IMR-90 (cell line): ENCODE measurements at regions not wholly inside any gene's neighbourhood (a gene's known extent, or its start where the extent isn't known, plus 50 kb on each side); places are given as distances from the start of the nearest gene placed in this dataset.

Source experiments
- ATAC-seq: fragments of 200-7000 bp; cut with Tn5 transposase; 2 replicates; pipeline ENCODE4 v1.9.1; 2020; ENCODE audit warnings: low read depth, mild to moderate bottlenecking, moderate library complexity
- BruUV-seq: library from RNA; stranded (reverse); fragments of 400-500 nt; replicated peaks from 2 replicates; lab custom pipeline; 2021; lab: Mats Ljungman, UMichigan
- CTCF ChIA-PET: fragments of 300-600 bp; formaldehyde crosslinking; extraction: SDS; loops from one replicate; lab custom pipeline; 2021; ENCODE audit warnings: antibody characterized with exemption; lab: Yijun Ruan, JAX
- POLR2A ChIA-PET: fragments of 300-600 bp; sonication (Branson Sonifier 250); formaldehyde crosslinking; loops from one replicate; lab custom pipeline; 2022; ENCODE audit warnings: antibody characterized with exemption; ENCODE audit not compliant: unreplicated experiment; lab: Charles Lee
- DNase-seq: peaks from one replicate; pipeline ENCODE4 v3.0.0; 2013
- H2AFZ ChIP-seq: replicated peaks from 2 replicates; pipeline ENCODE3; 2013; ENCODE audit warnings: low read length, mild to moderate bottlenecking; ENCODE audit not compliant: poor library complexity
- H2AK5ac ChIP-seq: 2 replicates; pipeline ENCODE4 v1.6.1; 2013; ENCODE audit warnings: low read depth, low read length, inconsistent platforms
- H2AK9ac ChIP-seq: replicated peaks from 2 replicates; pipeline ENCODE3; 2013; ENCODE audit warnings: mild to moderate bottlenecking, low read depth, low read length, moderate library complexity; ENCODE audit not compliant: poor library complexity
- H2BK120ac ChIP-seq: 2 replicates; pipeline ENCODE4 v1.6.1; 2013; ENCODE audit warnings: low read depth, low read length, inconsistent platforms
- H2BK15ac ChIP-seq: 3 replicates; pipeline ENCODE4 v1.6.1; 2013; ENCODE audit warnings: low read depth, low read length, inconsistent platforms
- H2BK20ac ChIP-seq: 2 replicates; pipeline ENCODE4 v1.6.1; 2013; ENCODE audit warnings: low read depth, mild to moderate bottlenecking, inconsistent platforms, low read length, moderate library complexity
- H2BK5ac ChIP-seq: 2 replicates; pipeline ENCODE4 v1.6.1; 2013; ENCODE audit warnings: mild to moderate bottlenecking, low read depth, low read length, inconsistent platforms; ENCODE audit not compliant: poor library complexity, severe bottlenecking
- H3K14ac ChIP-seq: replicated peaks from 2 replicates; pipeline ENCODE4 v1.6.1; 2013; ENCODE audit warnings: low read depth, low read length, inconsistent platforms
- H3K18ac ChIP-seq: 2 replicates; pipeline ENCODE4 v1.6.1; 2013; ENCODE audit warnings: low read depth, low read length, control low read depth
- H3K23ac ChIP-seq: 2 replicates; pipeline ENCODE4 v1.6.1; 2013; ENCODE audit warnings: low read depth, low read length, inconsistent platforms
- H3K27ac ChIP-seq: 2 replicates; pipeline ENCODE4 v1.5.1; 2013; ENCODE audit warnings: mild to moderate bottlenecking, control low read depth, low read length; ENCODE audit not compliant: insufficient read depth
- H3K27me3 ChIP-seq: 2 replicates; pipeline ENCODE4 v1.6.1; 2013; ENCODE audit warnings: low read length; ENCODE audit not compliant: control insufficient read depth, insufficient read depth
- H3K36me3 ChIP-seq: 2 replicates; pipeline ENCODE4 v1.6.1; 2013; ENCODE audit warnings: low read length, mixed read lengths; ENCODE audit not compliant: control insufficient read depth, insufficient read depth
- H3K4ac ChIP-seq: 2 replicates; pipeline ENCODE4 v1.6.1; 2013; ENCODE audit warnings: low read depth, low read length, inconsistent platforms
- H3K4me1 ChIP-seq: 2 replicates; pipeline ENCODE4 v1.6.1; 2013; ENCODE audit warnings: low read length, mixed read lengths; ENCODE audit not compliant: control insufficient read depth, insufficient read depth
- H3K4me2 ChIP-seq: 2 replicates; pipeline ENCODE4 v1.6.1; 2013; ENCODE audit warnings: low read depth, mild to moderate bottlenecking, control low read depth, low read length, moderate library complexity
- H3K4me3 ChIP-seq: 2 replicates; pipeline ENCODE4 v1.5.1; 2013; ENCODE audit warnings: low read depth, mild to moderate bottlenecking, control low read depth, low read length, moderate library complexity; ENCODE audit not compliant: insufficient read depth
- H3K56ac ChIP-seq: 2 replicates; pipeline ENCODE4 v1.6.1; 2013; ENCODE audit warnings: low read length, inconsistent platforms; ENCODE audit not compliant: insufficient read depth; ENCODE audit errors: extremely low read depth
- H3K79me1 ChIP-seq, 2 experiments: 2 replicates each; pipeline ENCODE4 v1.6.1; 2013; ENCODE audit warnings: low read length in 2 of 2, inconsistent platforms in 1 of 2, low read depth in 1 of 2
- H3K9ac ChIP-seq: 2 replicates; pipeline ENCODE4 v1.6.1; 2013; ENCODE audit warnings: low read depth, low read length, control low read depth
- H3K9me1 ChIP-seq: 2 replicates; pipeline ENCODE4 v1.6.1; 2013; ENCODE audit warnings: low read length, inconsistent platforms; ENCODE audit not compliant: insufficient read depth
- H3K9me3 ChIP-seq: 2 replicates; pipeline ENCODE4 v1.6.1; 2013; ENCODE audit warnings: low read length; ENCODE audit not compliant: control insufficient read depth, insufficient read depth
- H4K20me1 ChIP-seq: 2 replicates; pipeline ENCODE4 v1.6.1; 2013; ENCODE audit warnings: low read length, inconsistent platforms; ENCODE audit not compliant: insufficient read depth
- H4K5ac ChIP-seq: 2 replicates; pipeline ENCODE4 v1.6.1; 2013; ENCODE audit warnings: mild to moderate bottlenecking, low read depth, low read length, control low read depth
- H4K8ac ChIP-seq, 2 experiments: 2 replicates each; pipeline ENCODE4 v1.6.1; 2013; ENCODE audit warnings: low read depth in 2 of 2, low read length in 2 of 2, control low read depth in 1 of 2, inconsistent platforms in 1 of 2
- H4K91ac ChIP-seq: 2 replicates; pipeline ENCODE4 v1.6.1; 2013; ENCODE audit warnings: low read depth, low read length, inconsistent platforms; ENCODE audit not compliant: insufficient read depth
- BHLHE40 ChIP-seq: fragments of 150-350 bp; IDR thresholded peaks from 2 replicates; pipeline ENCODE4 v1.6.1; 2016; ENCODE audit warnings: mild to moderate bottlenecking, low read depth, low read length
- CEBPB ChIP-seq: IDR thresholded peaks from 2 replicates; pipeline ENCODE4 v1.6.1; 2012; ENCODE audit warnings: low read depth, low read length, improper control_type of control experiment
- CTCF ChIP-seq: conservative IDR thresholded peaks from 2 replicates; pipeline ENCODE4 v1.5.1; 2012; ENCODE audit warnings: mild to moderate bottlenecking, low read depth, low read length, improper control_type of control experiment
- ELK1 ChIP-seq: fragments of 150-350 bp; IDR thresholded peaks from 2 replicates; pipeline ENCODE4 v1.6.1; 2016; ENCODE audit warnings: low read depth, mild to moderate bottlenecking, low read length, moderate library complexity, borderline replicate concordance
- MAFK ChIP-seq: IDR thresholded peaks from 2 replicates; pipeline ENCODE4 v1.6.1; 2012; ENCODE audit warnings: low read depth, low read length, improper control_type of control experiment
- MAZ ChIP-seq: IDR thresholded peaks from 2 replicates; pipeline ENCODE4 v1.6.1; 2012; ENCODE audit warnings: low read depth, mild to moderate bottlenecking, low read length, improper control_type of control experiment, moderate library complexity, borderline replicate concordance
- MXI1 ChIP-seq: IDR thresholded peaks from 2 replicates; pipeline ENCODE4 v1.6.1; 2012; ENCODE audit warnings: low read depth, mild to moderate bottlenecking, low read length, moderate library complexity, borderline replicate concordance
- NFE2L2 ChIP-seq: fragments of 150-350 bp; IDR thresholded peaks from 2 replicates; pipeline ENCODE4 v1.6.1; 2016; ENCODE audit warnings: low read depth, mild to moderate bottlenecking, low read length
- RAD21 ChIP-seq: IDR thresholded peaks from 2 replicates; pipeline ENCODE4 v1.6.1; 2012; ENCODE audit warnings: low read length, improper control_type of control experiment
- RFX5 ChIP-seq: IDR thresholded peaks from 2 replicates; pipeline ENCODE4 v1.8.0; 2012; ENCODE audit warnings: low read depth, mild to moderate bottlenecking, low read length, moderate library complexity
- WGBS, 2 experiments: methylation state at CpG; one replicate each; pipeline versions ENCODE4 v1.1.5 to v1.1.7; 2013; ENCODE audit warnings: missing lambda C conversion rate in 2 of 2; ENCODE audit not compliant: insufficient read length in 1 of 2; ENCODE audit errors: extremely low coverage in 2 of 2; 5-methylcytosine and 5-hydroxymethylcytosine counted together
- dilution Hi-C: fragments of 300-500 bp; cut with HindIII; formaldehyde crosslinking; loops from one replicate; pipeline ENCODE4 v1.14.3; 2018; ENCODE audit warnings: low sequenced_read_pairs; ENCODE audit not compliant: unreplicated experiment
- in situ Hi-C: fragments of 300-500 bp; cut with MboI; formaldehyde crosslinking; loops from 3 replicates; pipeline ENCODE4 v1.14.3; 2019; ENCODE audit warnings: low sequenced_read_pairs, inconsistent platforms, mixed read lengths
- intact Hi-C: fragments of 100-400 bp; cut with micrococcal nuclease; formaldehyde crosslinking; loops from 2 replicates; pipeline ENCODE4 v1.10.0; 2022

- Histone ChIP-seq H2AK5ac (no peak overlapping the region; the same call in 1 of the 2 replicates), H3K14ac (peak overlapping the region; percentile 24), H2BK120ac (peak overlapping the region; percentile 54), H3K36me3 (no peaks in the 10 kb centered on the region), H3K23ac (no peak overlapping the region), H4K8ac (no peak overlapping the region), H4K5ac (peak overlapping the region; percentile 44), H3K79me1 (no peaks in the 10 kb centered on the region), H2AFZ (no peak overlapping the region), H3K27me3 (no peaks in the 10 kb centered on the region), H3K9me3 (no peaks in the 10 kb centered on the region), H4K20me1 (no peaks in the 10 kb centered on the region), H3K9ac (no peak overlapping the region), H3K18ac (peak overlapping the region; percentile 50), H3K4me2 (no peak overlapping the region), H3K9me1 (peaks cover 7% of the 10 kb centered on the region), H3K4ac (peak overlapping the region; percentile 41; the same call in 1 of the 2 replicates), H3K27ac (no peak overlapping the region), H2AK9ac (peak overlapping the region; percentile 5), H2BK5ac (no peak overlapping the region), H4K91ac (no peak overlapping the region), H2BK20ac (peak overlapping the region; percentile 65), H3K4me3 (no peak overlapping the region), H3K4me1 (peaks cover 11% of the 10 kb centered on the region), H2BK15ac (peak overlapping the region; percentile 19; the same call in 1 of the 3 replicates), H3K56ac (no peak overlapping the region)
- no TSS peak for BruUV-seq
- dilution Hi-C loops: no loop called here
- no CpG with 5 or more reads among the region's 4 CpGs for WGBS, 2 experiments
- ChIA-PET POLR2A (no interaction called here), CTCF (no interaction called here)
- no peak for ATAC-seq
- TF ChIP-seq CEBPB (no peak), MXI1 (no peak), NFE2L2 (no peak), MAZ (no peak), MAFK (no peak), BHLHE40 (no peak), CTCF (no peak), RAD21 (no peak), RFX5 (no peak), ELK1 (no peak)
- intact Hi-C loops: no loop called here
- in situ Hi-C loops: no loop called here
- no peak for DNase-seq
Observed at GRCh38 chr2:204483608-204484081, 61.6 kb upstream of the PARD3B start.
